GM12891 (cell line): ENCODE measurements at regions not wholly inside any gene's neighbourhood (a gene's known extent, or its start where the extent isn't known, plus 50 kb on each side); places are given as distances from the start of the nearest gene placed in this dataset.

ENCODE experiments used
- DNase-seq: peaks from one replicate; pipeline ENCODE4 v3.0.0; 2011; ENCODE audit warnings: low spot score; ENCODE audit not compliant: insufficient read length
- FAIRE-seq: peaks from 2 replicates; lab custom pipeline; 2011; peaks lifted over from hg19 to GRCh38; lab: Jason Lieb, UNC
- PAX5 ChIP-seq: IDR thresholded peaks from 2 replicates; pipeline ENCODE4 v1.6.1; 2011; ENCODE audit warnings: low read length, moderate library complexity, mild to moderate bottlenecking; ENCODE audit not compliant: insufficient read depth, severe bottlenecking
- POLR2A ChIP-seq: IDR thresholded peaks from 2 replicates; pipeline ENCODE4 v1.6.1; 2011; ENCODE audit warnings: low read depth, low read length, control low read depth
- POLR2AphosphoS5 ChIP-seq: IDR thresholded peaks from 2 replicates; pipeline ENCODE4 v1.6.1; 2011; ENCODE audit warnings: low read depth, low read length, control low read depth
- POU2F2 ChIP-seq: IDR thresholded peaks from 2 replicates; pipeline ENCODE4 v1.6.1; 2011; ENCODE audit warnings: low read depth, mild to moderate bottlenecking, control low read depth, low read length, moderate library complexity
- SPI1 ChIP-seq: IDR thresholded peaks from 2 replicates; pipeline ENCODE4 v1.6.1; 2011; ENCODE audit warnings: low read depth, low read length, control low read depth
- TAF1 ChIP-seq: IDR thresholded peaks from 2 replicates; pipeline ENCODE4 v1.6.1; 2011; ENCODE audit warnings: low read depth, low read length, control low read depth

DNA sequence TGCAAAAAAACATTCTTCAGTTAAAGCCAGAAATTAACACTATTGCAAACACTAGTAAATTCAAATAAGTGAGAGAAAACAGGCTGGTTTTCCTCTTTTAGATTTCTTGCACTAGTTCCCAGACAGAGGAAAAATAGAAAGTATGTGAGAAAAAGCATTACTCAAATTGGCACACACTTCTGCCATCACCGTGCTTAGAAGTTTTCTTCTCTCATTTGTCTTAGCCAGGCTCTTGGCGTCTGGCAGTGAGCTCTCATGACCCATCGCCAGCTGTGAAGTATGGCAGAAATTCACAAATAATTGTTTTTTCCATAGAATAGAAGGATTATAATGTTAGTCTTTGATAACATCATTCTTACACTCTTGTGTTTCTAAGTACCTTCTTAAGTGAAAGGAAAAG lies 515.9 kb downstream of the GBE1 start:
- FAIRE-seq (no peak), DNase-seq (no peak)
- TF ChIP-seq POU2F2 (no peak), POLR2AphosphoS5 (no peak), POLR2A (no peak), TAF1 (no peak)

GRCh38 chr3:81245043-81245442 lies 516.4 kb downstream of the GBE1 start:
- TF ChIP-seq POLR2AphosphoS5 (no peak), TAF1 (no peak), POLR2A (no peak), POU2F2 (no peak), SPI1 (no peak), PAX5 (no peak)
- FAIRE-seq: no peak
- DNase-seq: no peak

- FAIRE-seq (no peak), DNase-seq (no peak)
- TF ChIP-seq POLR2A (no peak), POLR2AphosphoS5 (no peak), POU2F2 (no peak), SPI1 (no peak), TAF1 (no peak), PAX5 (no peak)
Measured at GRCh38 chr3:81244231-81244630, 517.2 kb downstream of the GBE1 start.

- TF ChIP-seq POLR2A (no peak), POLR2AphosphoS5 (no peak), TAF1 (no peak), SPI1 (no peak), PAX5 (no peak), POU2F2 (no peak)
- DNase-seq: no peak
- FAIRE-seq: no peak
Measured at GRCh38 chr3:81242871-81243270, 518.6 kb downstream of the GBE1 start.

DNA sequence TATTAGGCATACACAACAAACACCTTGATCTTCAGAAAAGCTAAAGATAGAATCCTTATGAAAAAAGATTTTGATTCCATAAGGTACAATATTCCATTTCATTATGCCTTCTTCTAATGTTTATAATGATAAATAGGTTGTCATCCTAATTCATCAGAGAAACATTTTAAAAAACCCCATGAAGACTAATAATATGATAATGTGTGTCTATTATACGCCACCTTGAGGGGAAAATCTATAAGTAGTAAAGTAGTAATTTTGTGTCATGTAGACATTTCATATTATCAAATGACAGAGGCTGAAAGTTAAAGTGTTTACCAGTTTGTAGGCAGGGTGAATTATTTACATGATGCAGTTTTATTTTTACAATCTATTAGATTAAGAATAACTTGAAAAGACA lies 524.3 kb downstream of the GBE1 start:
- no peak for TF ChIP-seq POU2F2
- TF ChIP-seq PAX5: no peak
- TF ChIP-seq SPI1: no peak
- FAIRE-seq: no peak
- DNase-seq: no peak

GRCh38 chr3:81218023-81218422 lies 543.4 kb downstream of the GBE1 start:
- TF ChIP-seq POU2F2: no peak
- no peak for TF ChIP-seq TAF1
- no peak for TF ChIP-seq PAX5
- no peak for TF ChIP-seq SPI1
- no peak for TF ChIP-seq POLR2A
- no peak for TF ChIP-seq POLR2AphosphoS5
- DNase-seq: no peak
- no peak for FAIRE-seq

DNA sequence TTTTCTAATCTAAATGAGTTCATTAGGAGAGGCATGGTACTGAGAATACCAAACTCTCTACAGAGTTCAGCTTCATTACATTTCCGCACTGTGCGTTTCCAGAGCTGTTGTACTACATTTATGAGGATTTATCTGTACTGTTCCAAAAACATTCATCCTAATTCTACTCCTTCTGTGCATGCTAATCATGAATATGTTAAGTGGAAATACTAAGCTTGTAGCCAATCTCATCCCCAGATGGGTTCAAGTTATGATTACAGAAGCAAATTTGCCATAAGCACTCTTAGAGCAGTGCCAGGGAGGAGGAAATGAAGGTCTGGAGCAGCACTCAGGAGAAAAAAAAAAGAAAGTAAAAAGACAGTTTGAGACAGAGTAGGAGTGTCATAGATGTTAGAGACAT lies 544.3 kb downstream of the GBE1 start:
- FAIRE-seq: no peak

GRCh38 chr3:81216192-81216591 lies 545.3 kb downstream of the GBE1 start:
- FAIRE-seq (no peak), DNase-seq (no peak)
- TF ChIP-seq SPI1 (no peak), POLR2AphosphoS5 (no peak), TAF1 (no peak), PAX5 (no peak), POLR2A (no peak), POU2F2 (no peak)

More for the DNA sequence above, 544.3 kb downstream of the GBE1 start:
- no peak for TF ChIP-seq TAF1
- TF ChIP-seq POLR2AphosphoS5: no peak
- TF ChIP-seq POLR2A: no peak
- TF ChIP-seq SPI1: no peak
- no peak for TF ChIP-seq PAX5
- TF ChIP-seq POU2F2: no peak
- no peak for DNase-seq

DNA sequence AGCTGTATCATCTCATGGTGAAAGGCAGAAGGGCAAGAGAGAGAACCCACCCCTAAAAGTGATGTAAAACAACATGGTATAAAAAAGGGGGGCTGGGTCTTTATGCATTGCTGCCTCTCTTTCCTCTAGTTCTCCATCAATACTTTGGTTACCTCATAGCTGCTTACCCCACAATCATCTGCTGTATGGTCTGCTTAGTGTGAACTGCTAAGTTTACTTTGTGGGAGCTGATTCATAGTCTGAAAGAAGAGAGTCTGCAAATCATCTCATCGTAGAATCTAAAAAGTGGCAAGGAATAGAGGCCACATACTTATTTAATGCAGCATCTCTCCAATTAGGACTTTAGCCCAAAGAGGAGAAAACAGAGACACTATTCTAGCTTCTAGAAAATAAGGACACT lies 546.8 kb downstream of the GBE1 start:
- no peak for TF ChIP-seq POLR2AphosphoS5
- no peak for DNase-seq
- no peak for FAIRE-seq

GRCh38 chr3:81199587-81199986 lies 561.9 kb downstream of the GBE1 start:
- DNase-seq (no peak), FAIRE-seq (no peak)
- TF ChIP-seq TAF1 (no peak), POU2F2 (no peak), SPI1 (no peak), POLR2AphosphoS5 (no peak), PAX5 (no peak), POLR2A (no peak)

- FAIRE-seq: no peak
- no peak for DNase-seq
- TF ChIP-seq PAX5: no peak
- TF ChIP-seq POLR2A: no peak
- no peak for TF ChIP-seq POLR2AphosphoS5
- TF ChIP-seq TAF1: no peak
- no peak for TF ChIP-seq POU2F2
- TF ChIP-seq SPI1: no peak
Measured at GRCh38 chr3:81198756-81199155, 562.7 kb downstream of the GBE1 start.
